ENCODE measurements at regions not wholly inside any gene's neighbourhood (a gene's known extent, or its start where the extent isn't known, plus 50 kb on each side); places are given as distances from the start of the nearest gene placed in this dataset.

- DNase-seq (ENCODE audit: low read depth, low spot score) (peak; percentile 11), FAIRE-seq (no peak)
- Histone ChIP-seq H3K4me1 (ENCODE audit: control insufficient read depth, extremely low read depth, insufficient read depth, low read length) (no peaks in the 10 kb centered on the region), H3K27me3 (ENCODE audit: control insufficient read depth in 2 of 2, insufficient read depth in 2 of 2, low read length in 2 of 2) (no peaks in the 10 kb centered on the region), H3K9me3 (replicated peaks; ENCODE audit: control insufficient read depth, insufficient read depth, low read length) (no peaks in the 10 kb centered on the region), H2AFZ (ENCODE audit: low read depth, low read length) (no peak overlapping the region), H3K36me3 (ENCODE audit: control insufficient read depth in 2 of 2, extremely low read depth in 1 of 2, insufficient read depth in 2 of 2, low read length in 2 of 2) (no peaks in the 10 kb centered on the region), H3K27ac (ENCODE audit: insufficient read depth, low read depth, low read length) (no peak overlapping the region), H3K4me2 (ENCODE audit: insufficient read depth, low read length) (no peak overlapping the region), H3K9me1 (replicated peaks; ENCODE audit: control insufficient read depth, extremely low read depth, insufficient read depth, low read length) (no peaks in the 10 kb centered on the region), H3K9ac (replicated peaks; ENCODE audit: extremely low read depth, insufficient read depth, low read length) (no peak overlapping the region), H4K20me1 (replicated peaks; ENCODE audit: control insufficient read depth, extremely low read depth, insufficient read depth, low read length) (no peaks in the 10 kb centered on the region), H3K79me2 (ENCODE audit: control insufficient read depth, insufficient read depth, low read length) (no peaks in the 10 kb centered on the region), H3K4me3 (replicated peaks in 1 of 3; ENCODE audit: insufficient read depth in 1 of 3, low read depth in 1 of 3, low read length in 3 of 3) (no peak overlapping the region)
- POLR2A ChIA-PET = no interaction called here
- TF ChIP-seq MAX (IDR thresholded peaks at IDR 0.05; ENCODE audit: insufficient read depth, insufficient read length) (no peak), JUN (IDR thresholded peaks at IDR 0.05; ENCODE audit: borderline replicate concordance, insufficient read depth, insufficient read length, low read depth) (no peak), POLR2AphosphoS5 (IDR thresholded peaks at IDR 0.05; ENCODE audit: insufficient read depth, low read depth, low read length) (no peak), FOS (IDR thresholded peaks at IDR 0.05; ENCODE audit: borderline replicate concordance, insufficient read depth, low read length) (no peak), CTCF (IDR thresholded peaks at IDR 0.05; ENCODE audit: extremely low read depth in 1 of 2, insufficient read depth in 1 of 2, low read depth in 1 of 2, low read length in 2 of 2) (no peak), MYC (IDR thresholded peaks at IDR 0.05; ENCODE audit: low read depth, low read length) (no peak), EZH2 (IDR thresholded peaks at IDR 0.05; ENCODE audit: borderline replicate concordance, low read depth, low read length, severe bottlenecking) (no peak), POLR2A (IDR thresholded peaks at IDR 0.05; ENCODE audit: low read depth, low read length) (no peak), GATA2 (IDR thresholded peaks at IDR 0.05; ENCODE audit: insufficient read depth, insufficient read length, low read depth, low read length) (no peak)
- CTCF ChIA-PET = interaction anchor here (0.6 to 1.3 kb wide), 4 partner anchors 11 to 608 kb away, joined by 3 read pairs; no protein-coding TSS in a partner anchor
- intact Hi-C loops (cut with micrococcal nuclease) (no loop called here), dilution Hi-C loops (cut with MboI; ENCODE audit: extremely low pct_ligation_motif_present, low sequenced_read_pairs) (no loop called here)
- BruUV-seq (replicated peaks) = no TSS peak
These were observed 467.9 kb upstream of the ATP11B start for GRCh38 chr3:182325213-182325950.
